HG02642 (cell line): ENCODE measurements at regions not wholly inside any gene's neighbourhood (a gene's known extent, or its start where the extent isn't known, plus 50 kb on each side); places are given as distances from the start of the nearest gene placed in this dataset.
"Not testable (repeated sequence)": the region's sequence is repeated elsewhere in the genome, so short reads cannot be mapped to it uniquely, and the experiment has no call there.

ENCODE experiments used
- ATAC-seq: cut with Tn5 transposase; IDR thresholded peaks from one replicate; pipeline ENCODE4 v1.9.1; 2021; ENCODE audit warnings: mild to moderate bottlenecking; ENCODE audit not compliant: unreplicated experiment, poor library complexity

DNA sequence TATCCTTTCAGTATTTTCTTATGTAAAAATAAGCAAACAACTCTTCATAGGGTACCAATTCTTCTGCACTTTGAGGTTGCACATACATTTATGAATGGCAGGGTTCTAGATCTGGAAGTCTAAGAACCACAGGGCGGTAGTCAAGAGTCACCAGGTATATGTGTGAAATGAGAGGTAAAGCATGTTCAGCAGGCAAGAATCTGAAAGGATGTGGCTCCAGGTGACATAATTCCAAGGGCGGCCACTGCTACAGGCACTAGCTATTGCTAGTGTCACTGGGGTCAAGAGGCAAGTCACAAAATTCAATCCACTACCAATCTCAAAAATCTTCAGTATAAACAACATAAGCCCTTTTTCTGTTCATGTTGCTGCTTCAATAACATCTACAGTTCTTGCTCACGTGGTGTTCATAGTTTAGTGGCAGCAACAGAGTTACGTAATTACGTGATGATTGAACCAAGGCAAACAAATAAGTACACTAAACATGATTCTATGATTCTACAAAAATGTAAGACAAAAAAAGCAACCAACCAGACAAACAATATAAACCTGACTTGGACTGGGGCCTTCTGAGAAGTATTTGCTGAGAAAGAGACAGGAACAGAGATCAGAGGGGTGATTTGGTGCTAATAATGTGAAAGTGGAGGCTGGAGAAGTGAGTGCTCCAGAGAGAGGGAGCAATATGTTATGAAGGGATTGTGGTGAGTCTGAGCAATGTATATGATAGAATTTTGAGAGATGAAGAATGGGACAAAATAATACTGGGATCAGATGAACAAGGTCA is 101.7 kb downstream of the NAA11 start:
- no peak for ATAC-seq

DNA sequence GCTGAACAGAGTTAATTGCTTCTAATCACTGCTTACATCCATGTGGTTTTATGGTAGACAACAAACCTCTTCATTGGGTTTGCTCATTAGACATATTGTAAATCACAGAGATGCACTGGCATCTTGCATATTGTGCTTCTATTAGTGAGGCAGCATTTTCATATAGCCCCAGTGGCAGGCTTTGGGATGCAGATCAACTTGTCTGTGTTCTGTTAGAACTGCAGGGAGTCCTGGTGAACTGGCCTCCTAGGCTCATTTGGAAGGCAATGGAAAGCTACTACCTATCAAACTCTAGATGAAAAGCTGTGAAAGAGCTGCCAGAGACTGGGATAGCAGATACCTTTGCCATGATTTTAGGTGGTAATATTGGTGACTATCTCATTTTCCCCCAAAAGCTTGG is 108.8 kb downstream of the NAA11 start:
- ATAC-seq, result no peak

DNA sequence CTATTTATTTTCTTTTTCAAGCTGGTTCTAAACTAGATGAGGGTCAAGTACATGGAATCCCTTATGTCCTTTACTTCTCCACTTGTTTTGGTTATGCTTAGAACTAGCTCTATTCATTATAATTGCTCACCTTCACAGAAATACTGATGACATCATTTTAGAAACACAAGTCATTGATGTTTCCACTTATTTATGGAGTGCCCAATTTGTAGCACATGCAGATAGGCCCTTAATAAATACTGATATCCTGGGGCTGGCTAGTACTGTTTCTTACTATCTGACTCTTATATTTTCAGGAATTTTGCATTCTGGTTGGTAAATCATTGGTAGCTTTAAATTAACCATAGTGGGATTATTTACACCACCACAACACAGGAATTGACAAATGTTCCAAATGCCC is 112.2 kb downstream of the NAA11 start:
- ATAC-seq, result no peak

DNA sequence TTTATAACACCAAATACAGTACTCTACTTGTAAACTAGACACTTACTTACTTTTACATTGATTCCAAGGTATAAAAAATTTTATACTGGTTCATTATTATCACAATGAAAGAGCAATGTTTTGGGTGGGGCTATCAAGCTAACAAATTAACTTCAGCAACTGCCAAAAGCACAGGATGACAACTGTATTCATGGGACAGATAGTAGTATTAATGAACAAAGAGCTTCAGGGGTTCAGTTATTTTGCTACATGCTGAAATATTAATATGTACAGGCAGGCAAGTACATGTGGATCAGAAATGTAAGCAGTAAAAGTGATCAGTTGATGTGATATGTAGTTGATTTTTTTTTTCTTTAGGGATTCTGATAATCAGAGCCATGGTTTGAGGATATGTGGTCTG is 112.9 kb downstream of the NAA11 start:
- ATAC-seq, result no peak

DNA sequence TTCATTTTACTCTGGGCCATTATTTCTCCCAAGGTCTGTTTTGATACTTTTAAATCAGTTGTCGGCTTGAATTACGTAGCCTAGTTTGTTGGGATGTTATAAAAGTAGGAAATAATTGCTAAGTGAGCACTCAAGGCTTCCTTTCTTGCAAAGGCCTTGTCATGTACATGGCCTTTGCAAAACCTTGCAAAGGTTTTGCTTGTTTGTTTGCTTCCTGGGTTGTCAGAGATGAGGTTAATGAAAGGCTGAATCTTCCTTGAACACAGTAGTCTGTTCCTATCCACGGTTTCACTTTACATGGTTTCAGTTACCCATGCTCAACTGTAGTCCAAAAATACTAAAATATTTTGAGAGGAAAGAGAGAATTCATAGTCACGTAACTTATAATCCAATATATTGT is 113.5 kb downstream of the NAA11 start:
- ATAC-seq, result no peak

DNA sequence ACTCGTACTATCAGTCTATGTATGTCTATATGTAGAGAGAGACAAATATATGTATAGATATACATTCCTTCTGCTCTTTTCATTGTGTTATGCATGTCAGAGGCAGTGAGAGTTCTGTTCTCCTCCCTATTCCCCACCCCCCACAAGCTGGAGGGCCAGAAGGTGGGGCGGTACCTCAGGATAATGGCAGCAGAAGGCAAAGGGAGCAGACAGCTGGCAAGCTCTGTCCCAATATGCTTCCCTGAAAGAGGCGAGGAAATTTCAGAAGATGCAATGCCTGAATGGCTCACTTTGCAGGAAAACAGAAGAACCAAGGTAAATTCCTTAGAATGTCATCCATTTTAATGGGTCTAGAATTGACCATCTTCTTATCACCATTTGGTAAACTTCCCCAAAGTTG is 114.4 kb downstream of the NAA11 start:
- no peak for ATAC-seq

DNA sequence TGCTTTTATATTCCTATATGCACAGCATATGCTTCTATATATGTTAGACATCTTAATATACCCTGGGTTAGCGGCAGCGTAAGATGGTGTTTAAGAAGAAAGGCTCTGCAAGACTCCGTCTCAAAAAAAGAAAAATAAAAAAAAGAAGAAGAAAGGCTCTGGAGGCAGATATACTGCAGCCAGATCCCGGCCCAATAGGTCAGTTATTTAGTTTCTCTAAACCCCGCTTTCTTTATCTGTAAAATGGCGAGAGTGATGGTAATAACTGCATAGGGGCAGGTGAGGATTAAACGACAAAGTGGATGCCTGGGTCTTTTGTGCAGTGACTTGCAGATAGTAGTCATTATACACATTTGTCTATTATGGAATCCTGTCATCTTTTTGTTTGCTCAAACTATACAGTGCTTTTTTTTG is 115.2 kb downstream of the NAA11 start:
- ATAC-seq, result no peak

DNA sequence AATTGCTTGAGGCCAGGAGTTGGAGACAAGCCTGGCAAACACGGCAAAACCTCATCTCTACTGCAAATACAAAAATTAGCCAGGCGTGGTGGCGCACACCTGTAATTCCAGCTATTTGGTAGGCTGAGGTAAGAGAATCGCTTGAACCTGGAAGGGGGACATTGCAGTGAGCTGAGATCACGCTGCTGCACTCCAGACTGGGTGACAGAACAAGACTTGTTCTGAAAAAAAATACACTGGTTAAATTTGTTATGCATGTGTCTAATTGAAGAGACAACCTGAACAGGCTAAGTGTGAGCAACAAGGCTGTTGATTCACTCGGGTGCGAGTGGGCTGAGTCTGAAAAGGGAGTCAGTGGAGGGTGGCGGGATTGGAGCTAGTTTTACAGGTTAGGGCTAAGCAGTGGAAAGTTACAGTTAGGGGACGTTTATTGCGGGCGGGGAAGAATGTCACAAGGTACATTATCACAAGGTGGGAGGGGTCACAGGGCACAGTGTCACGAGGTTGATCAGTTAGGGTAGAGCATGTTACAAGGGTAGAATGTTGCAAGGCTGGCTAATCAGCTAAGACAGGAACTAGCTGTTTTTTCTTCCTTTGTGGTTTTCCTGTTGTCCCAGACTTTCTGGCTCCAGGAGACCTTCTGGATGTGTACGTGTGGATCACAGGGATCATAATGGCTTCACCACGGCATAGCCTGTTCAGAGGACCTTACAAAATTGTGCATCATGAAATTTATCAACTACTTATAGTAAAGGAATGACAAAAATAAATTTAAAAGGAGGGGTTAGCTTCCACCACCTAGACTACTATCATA is 115.8 kb downstream of the NAA11 start:
- no peak for ATAC-seq

DNA sequence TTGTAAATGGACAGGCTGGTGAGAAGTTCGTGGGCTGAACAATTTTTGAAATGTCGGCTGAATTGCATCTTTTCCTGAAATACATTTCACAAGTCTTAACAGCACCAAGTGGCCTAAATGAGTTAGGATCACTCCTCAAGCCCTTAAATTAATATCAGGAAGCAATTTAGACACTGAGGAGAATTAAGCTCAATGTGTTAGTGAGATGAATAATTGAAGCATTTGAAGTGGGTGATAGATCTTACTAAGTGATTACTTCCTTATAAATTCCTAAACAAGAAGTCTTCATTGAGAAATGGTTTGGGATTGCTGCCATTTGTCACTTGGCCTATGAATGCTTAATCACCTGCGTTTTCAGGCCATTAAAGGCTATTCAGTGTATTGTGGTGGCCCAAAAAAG is 116.8 kb downstream of the NAA11 start:
- no peak for ATAC-seq

DNA sequence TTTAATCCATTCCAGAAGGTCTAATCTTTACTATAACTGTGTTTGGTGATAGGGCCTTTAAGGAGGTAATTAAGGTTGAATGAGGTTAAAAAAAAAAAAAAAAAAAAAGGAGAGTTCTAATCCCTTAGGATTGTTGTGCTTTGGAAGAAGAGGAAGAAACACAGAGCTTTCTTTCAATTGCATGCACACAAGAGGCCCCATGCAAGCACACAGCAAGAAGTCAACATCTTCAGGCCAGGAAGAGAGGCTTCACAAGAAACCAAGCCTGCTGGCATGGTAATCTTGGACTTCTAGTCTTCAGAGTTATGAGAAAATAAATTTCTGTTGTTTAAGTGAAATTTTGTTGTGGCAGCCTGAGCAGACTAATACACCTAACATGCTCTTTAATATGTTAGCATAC is 118.6 kb downstream of the NAA11 start:
- ATAC-seq, result no peak

DNA sequence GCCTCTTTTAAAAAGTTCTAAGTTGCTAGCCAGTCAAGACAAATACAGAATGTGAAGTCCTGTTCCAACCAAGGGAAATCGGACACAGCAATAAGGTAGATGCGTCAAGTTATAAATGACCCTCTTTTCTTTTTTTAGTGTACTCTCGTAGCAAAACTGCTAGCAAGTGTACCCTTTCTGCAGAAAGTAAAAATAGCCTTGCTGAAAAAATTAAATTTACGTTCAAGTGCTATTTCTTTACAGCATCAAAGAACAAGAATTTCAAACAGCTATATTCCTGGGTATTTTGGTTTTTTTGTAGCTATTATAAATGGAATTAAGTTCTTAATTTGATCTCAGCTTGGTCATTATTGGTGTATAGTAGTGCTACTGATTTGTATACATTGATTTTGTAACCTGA is 119.2 kb downstream of the NAA11 start:
- no peak for ATAC-seq

DNA sequence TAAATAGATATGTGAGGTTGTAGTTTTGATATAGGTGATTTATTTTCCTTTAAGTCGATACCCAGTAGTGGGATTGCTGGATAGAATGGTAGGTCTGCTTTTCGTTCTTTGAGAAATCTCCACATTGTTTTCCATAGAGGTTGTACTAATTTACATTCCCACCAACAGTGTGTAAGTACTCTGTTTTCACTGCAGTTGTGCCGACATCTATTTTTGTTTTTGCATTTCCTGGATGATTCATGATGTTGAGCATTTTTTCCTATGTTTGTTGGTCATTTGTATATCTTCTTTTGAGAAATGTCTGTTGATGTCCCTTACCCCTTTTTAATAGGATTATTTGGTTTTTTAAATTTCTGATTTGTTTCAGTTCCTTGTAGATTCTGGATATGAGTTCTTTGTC is 120.7 kb downstream of the NAA11 start:
- ATAC-seq, result no peak

DNA sequence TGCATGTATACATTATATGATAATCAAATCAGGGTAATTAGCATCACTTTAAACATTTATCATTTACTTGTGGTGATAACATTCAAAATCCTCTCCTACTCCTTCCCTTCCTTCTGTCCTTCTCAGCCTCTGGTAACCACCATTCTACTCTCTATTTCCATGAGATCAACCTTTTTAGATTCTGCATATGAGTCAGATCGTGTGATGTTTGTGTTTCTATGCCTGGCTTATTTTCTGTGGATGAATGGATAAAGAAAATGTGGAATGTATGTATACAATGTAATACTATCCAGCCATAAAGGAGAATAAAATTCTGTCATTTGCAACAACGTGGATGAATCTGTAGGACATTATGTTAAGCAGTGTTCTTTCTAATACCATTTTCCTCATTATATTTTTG is 123.9 kb downstream of the NAA11 start:
- no peak for ATAC-seq

DNA sequence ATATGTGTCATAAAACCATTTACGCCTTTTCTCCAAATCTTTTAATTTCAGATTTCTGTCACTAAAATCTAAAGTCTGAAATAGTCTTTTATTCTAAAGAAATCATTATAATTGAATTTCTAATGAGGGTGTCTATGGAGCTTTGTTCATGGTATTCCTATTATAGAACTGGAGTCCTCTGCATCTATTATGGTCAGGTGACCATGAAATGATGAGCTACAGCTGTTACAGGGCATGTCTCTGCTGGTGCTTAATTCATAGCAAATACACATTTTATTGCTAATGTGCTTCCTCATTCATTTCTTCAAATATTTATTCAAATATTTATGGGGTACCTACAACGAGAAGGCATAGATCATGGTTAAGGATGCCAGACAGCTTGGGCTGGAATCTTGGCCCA is 126.1 kb downstream of the NAA11 start:
- ATAC-seq, result no peak

DNA sequence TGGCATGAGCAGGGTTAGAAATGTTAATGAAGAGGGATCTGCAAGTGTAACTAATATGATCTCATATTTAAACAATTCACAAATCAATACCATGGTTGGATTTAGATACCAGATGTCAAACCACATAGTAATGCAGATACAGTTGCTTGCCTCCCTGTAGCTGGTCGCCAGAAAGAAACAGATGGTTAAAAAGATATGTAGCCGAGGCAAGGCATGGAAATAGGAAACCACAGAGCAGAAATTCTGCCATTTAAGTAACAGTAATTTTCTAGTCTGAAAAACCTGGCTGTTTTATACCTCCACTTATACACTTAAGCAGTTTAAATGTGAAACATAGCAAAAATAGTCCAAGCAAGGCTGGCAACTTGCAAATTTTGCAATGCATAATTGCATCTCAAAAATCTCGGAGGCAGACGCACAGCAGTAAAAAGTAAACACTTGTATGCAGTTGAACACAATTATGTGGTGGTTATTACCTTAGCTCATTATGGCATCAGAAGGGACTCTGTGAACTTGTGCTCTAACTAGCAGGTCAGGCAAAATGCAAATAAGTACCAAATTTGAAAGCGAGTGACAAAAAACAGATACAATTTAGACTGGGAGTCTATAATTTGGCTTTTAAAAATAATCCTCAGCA is 126.8 kb downstream of the NAA11 start:
- ATAC-seq, result no peak

DNA sequence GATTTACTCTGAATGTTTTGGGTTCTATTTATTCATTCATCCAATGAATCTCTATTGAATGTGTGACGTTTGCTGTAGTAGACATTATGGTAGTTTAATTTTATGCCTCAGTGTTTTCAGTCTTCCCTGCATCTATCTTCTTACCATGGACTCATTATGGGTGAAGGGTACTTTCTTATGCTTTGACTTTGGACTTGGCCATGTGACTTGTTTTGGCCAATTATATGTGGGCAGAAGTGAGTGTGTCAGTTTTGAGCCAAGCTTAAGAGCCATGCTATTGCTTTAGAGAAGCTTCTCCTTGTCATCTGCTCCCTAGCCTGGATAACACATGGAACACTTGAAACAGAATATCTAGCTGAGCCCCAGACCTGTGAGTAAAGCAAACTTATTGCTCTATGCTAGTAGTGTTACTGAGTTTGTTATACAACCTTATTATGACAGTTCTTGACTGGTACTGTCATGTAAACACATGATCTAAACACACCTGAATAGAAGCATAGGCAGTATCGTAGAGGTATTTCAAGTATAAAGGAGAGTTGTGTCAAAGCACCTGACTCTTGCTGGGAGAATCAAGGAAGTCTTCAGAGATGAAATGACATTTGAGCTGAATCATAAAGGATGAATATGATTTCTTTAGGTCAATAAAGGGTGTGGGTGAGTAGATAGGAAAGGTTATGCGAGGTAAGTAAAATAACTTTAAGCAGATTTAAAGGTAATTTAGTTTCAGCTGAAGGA is 128.4 kb downstream of the NAA11 start:
- ATAC-seq, result no peak

DNA sequence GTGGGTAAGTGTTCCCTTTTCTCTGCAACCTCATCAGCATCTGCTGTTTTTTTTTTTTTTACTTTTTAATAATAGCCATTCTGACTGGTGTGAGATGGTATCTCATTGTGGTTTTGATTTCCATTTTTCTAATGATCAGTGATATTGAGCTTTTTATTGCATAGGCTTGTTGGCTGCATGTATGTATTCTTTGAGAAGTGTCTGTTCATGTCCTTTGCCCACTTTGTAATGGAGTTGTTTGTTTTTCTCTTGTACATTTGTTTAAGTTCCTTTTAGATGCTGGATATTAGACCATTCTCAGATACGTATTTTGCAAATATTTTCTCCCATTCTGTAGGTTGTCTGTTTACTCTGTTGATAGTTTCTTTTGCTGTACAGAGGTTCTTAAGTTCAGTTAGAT is 134.6 kb downstream of the NAA11 start:
- ATAC-seq, result not testable (repeated sequence)

DNA sequence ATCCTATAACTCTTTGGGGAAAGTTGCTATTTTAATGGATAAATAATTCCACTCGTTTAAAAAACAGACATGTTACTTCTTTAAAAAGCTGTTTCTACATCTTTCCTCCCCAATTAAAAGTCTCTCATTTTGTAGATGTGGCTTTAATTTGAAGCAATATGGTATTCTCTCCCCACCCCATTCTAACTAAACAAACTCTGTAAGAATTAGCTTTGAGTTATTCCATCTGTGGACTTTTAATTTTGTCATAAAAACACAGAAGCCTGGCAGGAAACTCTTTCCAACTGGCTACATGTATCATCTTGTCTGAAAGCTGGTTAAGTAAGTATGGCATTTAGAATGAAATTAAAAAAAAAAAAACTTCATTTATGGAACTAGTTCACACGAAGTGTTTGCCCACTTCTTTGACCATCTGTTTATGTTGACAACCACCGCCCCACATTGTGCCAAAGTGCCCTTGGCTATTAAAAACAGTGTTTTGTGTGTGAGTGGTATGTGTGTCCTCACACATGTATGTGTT is 140.3 kb downstream of the NAA11 start:
- no peak for ATAC-seq

DNA sequence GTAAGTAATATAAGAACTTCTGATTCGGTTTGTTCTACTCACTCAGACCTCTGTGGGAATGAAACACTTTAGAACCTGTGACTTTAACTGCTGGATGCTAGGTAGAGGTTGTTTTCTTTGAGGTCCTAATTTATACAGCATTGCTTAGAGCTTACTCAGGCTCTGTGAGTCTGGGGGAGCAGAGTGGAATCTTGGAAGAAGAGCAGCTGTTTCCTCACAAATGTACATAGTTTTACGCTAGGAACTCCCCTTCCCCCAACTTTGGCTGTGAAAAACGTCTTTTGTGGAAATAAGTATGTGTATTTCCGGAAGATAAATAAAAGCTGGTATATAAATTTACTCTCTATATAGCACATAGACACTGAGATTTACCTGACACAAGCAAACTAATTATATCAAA is 141.4 kb downstream of the NAA11 start:
- no peak for ATAC-seq

DNA sequence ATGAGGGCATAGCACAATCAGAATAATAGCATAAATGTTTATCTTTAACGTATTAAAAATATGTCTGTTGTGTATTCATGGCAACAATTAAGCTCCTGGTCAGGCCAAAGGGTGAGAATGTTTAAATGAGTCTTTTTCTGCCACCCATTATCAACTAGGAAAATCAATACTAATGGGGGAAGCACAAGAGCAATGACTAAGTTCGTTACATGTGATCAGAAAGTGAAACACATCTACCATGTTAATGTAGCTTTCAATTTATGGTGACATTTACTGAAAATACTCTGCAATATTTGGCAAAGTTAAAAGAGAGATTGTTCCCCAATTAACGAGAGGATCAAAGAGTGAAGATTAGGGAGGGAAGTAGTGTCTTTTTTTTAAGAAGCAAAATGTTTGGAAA is 143.7 kb downstream of the NAA11 start:
- no peak for ATAC-seq
